GM19025 (cell line): ENCODE measurements at regions not wholly inside any gene's neighbourhood (a gene's known extent, or its start where the extent isn't known, plus 50 kb on each side); places are given as distances from the start of the nearest gene placed in this dataset.
"Not testable (repeated sequence)": the region's sequence is repeated elsewhere in the genome, so short reads cannot be mapped to it uniquely, and the experiment has no call there.

Source experiments
- ATAC-seq: cut with Tn5 transposase; IDR thresholded peaks from one replicate; pipeline ENCODE4 v1.9.1; 2021; ENCODE audit warnings: mild to moderate bottlenecking, low read depth, moderate library complexity; ENCODE audit not compliant: unreplicated experiment

DNA sequence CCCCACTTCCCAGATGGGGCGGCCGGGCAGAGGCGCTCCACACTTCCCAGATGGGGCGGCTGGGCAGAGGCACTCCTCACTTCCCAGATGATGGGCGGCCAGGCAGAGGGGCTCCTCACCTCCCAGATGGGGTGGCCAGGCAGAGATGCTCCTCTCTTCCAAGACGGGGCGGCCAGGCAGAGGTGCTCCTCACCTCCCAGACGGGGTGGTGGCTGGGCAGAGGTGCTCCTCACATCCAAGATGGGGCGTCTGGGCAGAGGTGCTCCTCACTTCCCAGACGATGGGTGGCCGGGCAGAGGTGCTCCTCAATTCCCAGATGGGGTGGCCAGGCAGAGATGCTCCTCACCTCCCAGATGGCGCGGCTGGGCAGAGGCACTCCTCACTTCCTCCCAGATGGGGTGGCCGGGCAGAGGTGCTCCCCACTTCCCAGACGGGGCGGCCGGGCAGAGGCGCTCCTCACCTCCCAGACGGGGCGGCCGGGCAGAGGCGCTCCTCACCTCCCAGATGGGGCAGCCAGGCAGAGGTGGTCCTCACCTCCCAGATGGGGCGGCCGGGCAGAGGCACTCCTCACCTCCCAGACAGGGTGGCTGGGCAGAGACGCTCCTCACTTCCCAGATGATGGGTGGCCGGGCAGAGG lies 275.2 kb downstream of the LIPI start:
- not testable (repeated sequence) for ATAC-seq

DNA sequence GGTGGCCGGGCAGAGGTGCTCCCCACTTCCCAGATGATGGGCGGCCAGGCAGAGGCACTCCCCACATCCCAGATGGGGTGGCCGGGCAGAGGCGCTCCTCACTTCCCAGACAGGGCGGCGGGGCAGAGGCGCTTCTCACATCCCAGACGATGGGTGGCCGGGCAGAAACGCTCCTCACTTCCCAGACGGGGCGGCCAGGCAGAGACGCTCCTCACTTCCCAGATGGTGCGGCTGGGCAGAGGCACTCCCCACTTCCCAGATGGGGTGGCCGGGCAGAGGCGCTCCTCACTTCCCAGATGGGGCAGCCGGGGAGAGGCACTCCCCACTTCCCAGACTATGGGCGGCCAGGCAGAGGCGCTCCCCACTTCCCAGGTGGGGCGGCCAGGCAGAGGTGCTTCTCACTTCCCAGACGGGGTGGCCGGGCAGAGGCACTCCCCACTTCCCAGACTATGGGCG lies 275.8 kb downstream of the LIPI start:
- ATAC-seq: not testable (repeated sequence)

DNA sequence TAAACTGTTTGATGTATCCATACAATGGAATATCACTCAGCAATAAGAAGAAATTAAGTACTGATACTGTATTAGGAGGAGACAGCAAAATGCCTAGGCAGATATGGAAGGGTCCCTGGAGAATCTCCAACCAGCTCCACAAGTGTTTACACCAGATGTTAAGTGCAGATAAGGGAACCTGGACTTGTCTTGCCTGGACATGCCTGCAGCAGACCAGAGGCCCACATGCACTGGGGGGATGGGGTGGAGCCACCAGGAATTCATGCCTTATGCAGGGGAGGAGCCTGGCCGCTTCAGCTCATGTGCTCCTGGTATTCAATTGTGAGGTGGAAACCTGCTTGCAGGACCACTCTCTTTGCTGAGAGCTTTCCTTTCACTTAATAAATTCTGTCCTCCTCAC lies 287.6 kb downstream of the LIPI start:
- ATAC-seq: not testable (repeated sequence)

DNA sequence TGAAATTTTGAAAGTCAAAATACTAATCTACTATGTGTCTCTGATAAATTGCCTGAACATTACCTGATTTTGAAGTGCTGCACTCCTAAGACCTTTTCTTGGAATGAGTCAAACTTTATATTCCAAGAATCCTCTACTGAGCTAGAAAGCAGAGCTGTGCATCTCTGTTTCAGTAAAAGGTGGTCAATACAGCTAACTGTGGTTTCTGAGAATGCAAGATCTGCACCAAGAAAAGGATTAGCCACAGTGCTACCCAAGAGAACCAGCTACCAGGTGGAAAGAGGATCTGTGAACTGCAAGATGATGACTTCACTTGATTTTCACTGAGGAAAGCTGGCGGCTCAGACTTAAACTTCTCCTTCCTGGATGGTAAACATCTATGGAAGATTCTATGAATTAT lies 289.3 kb downstream of the LIPI start:
- not testable (repeated sequence) for ATAC-seq

DNA sequence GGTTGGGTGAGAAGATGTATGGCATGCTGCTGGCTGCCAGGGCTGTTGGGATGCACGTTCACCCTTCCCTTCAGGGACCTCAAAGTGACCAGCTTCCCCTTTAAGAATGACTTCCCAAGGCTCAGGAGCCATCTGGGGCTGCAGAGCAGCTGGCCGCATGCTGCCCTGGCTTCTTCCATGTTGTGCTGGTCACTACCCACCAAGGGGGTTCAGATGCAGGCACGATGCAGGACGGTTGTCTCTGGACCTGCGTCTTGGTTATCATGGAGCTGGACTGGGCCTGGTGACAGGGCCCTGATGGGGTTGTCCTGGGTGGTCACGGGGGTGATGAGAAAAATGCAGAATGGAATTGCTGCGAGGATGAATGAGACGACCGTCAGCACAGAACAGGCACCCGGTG lies 297.8 kb downstream of the POTED start:
- ATAC-seq: not testable (repeated sequence)

DNA sequence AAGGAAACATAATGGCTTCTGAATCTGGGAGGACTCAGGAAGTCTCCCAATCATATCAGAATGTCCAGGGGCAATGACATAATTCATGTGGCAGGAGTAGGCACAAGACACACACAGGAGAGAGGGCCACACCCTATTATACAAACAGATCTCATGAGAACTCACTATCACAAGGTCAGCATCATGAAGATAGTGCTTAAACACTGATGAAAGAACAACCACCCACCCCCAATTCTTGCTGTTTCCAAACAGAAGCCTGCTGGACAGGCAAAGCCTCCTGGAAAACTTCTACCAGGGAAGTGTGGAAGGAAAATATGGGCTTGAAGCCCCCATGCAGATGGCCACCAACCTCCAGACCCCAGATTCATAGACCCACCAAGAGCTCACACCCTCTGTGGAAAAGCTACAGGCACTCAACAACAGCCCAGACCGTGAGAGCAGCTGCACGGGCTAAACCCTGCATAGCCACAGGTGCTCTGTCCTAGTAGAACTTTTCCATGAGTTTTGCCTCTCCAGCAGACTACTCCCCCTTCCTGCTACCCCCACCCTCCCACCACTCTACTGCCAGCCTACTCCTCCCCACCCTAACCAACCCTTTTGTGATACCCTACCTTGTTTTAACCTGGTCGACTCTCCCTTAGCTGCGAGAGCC lies 287.1 kb downstream of the POTED start:
- ATAC-seq: not testable (repeated sequence)

DNA sequence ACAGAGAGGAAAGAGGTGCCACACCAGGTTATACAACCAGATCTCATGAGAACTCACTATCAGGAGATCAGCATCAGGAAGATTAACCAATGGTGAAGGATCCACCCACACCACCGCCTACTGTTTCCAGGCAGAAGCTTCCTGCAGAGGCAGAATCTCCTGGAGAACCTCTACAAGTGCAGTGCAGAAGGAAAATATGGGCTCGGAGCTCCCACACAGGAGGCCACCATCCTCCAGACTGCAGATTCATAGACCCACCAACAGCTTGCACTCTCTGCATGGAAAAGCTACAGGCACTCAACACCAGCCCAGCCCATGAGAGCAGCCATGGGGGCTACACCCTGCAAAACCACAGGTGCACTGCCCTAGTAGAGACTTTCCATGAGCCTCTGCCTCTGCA lies 284.0 kb downstream of the POTED start:
- not testable (repeated sequence) for ATAC-seq

DNA sequence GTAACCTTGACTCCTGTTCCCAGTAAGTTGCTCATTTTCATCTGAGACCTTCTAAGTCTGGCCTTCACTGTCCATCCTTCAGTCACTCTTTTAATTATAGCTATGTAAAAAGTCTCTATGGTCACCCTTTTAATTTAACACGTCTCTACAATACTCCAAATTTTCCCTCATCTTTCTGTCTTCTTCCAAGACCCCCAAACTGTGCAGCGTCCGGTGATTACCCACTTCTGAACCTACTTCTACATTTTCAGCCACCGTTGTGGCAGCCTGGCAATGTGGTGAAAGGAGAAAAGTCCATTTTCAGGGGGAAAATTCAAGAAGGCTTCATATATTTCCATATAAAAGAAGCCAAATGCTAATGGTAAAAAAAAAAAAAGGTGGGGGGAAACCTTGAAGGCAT lies 283.4 kb downstream of the POTED start:
- ATAC-seq: not testable (repeated sequence)

DNA sequence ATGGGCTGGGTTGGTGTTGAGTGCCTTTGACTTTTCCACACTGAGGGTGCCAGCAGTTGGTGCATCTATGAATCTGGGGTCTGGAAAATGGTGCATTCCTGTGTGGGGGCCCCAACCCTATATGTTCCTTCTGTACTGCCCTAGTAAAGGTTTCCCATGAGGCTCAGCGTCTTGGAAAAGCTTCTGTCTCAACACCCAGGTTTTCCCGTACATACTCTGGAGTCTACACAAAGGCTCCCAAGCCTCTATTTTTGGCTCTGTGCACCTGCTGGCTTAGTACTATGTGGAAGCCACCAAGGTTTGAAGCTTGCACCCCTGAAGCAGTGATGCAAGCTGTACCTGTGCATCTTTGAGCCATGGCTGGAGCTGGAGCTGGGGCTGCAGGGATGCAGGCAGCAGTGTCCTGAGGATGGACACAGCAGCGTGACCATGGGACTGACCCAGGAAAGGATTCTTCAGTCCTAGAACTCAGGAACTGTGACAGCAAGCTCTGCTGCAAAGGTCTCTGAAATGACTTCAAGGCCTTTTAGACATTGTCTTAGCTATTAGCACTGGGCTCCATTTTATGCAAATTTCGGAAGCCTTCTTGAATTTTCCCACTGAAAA lies 282.7 kb downstream of the POTED start:
- ATAC-seq: not testable (repeated sequence)

DNA sequence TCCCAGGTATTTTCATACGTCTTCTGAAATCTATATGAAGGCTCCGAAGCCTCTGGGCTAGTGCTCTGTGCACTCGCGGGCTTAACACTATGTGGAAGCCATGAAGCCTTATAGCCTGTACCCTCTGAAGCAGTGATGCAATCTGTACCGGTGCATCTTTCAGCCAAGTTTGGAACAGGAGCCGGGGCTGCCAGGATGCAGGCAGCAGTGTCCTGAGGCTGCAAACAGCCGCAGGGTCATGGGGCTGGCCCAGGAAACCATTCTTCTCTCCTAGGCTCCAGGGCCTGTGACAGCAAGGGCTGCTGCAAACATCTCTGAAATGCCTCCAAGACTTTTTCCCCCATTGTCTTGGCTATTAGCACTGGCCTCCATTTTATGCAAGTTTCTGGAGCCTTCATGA lies 279.6 kb downstream of the POTED start:
- not testable (repeated sequence) for ATAC-seq

DNA sequence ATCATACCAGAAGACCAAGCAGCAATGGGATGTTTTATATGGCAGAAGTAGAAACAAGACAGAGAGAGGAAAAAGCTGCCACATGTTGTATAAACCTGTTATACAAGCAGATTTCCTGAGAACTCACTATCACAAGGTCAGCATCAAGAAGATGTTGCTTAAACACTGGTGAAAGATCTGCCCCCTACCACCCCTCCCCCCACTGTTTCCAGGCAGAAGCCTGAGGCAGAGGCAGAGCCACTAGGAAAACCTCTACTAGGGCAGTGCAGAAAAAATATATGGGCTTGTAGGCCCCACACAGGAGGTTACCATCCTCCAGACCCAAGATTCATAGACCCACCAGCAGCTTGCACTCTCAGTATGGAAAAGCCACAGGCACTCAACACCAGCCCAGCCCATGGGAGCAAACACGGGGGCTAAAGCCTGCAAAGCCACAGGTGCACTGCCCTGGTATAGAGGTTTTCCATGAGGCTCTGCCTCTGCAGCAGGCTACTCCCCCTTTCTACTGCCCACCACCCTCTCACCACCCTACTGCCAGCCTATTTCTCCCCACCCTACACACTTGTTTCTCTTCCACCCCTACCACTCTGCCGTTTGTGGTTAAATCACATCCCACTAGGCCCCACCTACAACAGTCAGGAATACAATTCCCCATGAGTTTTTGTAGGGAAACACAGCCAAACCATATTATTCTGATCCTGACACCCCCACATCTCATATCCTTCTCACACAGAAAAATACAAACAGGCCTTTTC lies 274.2 kb downstream of the POTED start:
- ATAC-seq: not testable (repeated sequence)

DNA sequence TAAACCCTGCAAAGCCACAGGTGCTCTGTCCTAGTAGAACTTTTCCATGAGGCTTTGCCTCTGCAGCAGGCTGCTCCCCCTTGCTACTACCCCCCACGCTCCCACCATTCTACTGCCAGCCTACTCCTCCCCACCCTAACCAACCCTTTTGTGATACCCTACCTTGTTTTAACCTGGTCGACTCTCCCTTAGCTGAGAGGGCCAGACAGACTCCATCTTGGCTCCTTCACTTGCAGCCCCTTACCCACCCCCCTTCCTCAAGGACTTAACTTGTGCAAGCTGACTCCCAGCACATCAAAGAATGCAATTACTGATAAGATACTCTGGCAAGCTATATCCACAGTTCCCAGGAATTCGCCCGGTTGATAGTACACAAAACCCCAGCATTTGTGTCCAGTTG lies 267.9 kb downstream of the POTED start:
- not testable (repeated sequence) for ATAC-seq

DNA sequence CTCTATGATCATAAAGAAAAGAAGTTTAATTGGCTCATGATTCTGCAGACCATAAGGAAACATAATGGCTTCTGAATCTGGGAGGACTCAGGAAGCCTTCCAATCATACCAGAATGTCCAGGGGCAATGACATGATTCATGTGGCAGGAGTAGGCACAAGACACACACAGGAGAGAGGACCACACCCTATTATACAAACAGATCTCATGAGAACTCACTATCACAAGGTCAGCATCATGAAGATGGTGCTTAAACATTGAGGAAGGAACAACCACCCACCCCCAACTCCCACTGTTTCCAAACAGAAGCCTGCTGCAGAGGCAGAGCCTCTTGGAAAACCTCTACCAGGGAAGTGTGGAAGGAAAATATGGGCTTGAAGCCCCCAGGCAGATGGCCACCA lies 267.4 kb downstream of the POTED start:
- not testable (repeated sequence) for ATAC-seq

DNA sequence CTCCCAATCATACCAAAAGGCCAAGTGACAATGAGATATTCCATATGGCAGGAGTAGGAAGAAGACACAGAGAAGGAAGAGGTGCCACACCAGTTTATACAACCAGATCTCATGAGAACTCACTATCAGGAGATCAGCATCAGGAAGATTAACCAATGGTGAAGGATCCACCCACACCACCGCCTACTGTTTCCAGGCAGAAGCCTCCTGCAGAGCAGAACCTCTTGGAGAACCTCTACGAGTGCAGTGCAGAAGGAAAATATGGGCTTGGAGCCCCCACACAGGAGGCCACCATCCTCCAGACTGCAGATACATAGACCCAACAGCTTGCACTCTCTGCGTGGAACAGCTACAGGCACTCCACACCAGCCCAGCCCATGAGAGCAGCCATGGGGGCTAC lies 264.4 kb downstream of the POTED start:
- ATAC-seq: not testable (repeated sequence)

DNA sequence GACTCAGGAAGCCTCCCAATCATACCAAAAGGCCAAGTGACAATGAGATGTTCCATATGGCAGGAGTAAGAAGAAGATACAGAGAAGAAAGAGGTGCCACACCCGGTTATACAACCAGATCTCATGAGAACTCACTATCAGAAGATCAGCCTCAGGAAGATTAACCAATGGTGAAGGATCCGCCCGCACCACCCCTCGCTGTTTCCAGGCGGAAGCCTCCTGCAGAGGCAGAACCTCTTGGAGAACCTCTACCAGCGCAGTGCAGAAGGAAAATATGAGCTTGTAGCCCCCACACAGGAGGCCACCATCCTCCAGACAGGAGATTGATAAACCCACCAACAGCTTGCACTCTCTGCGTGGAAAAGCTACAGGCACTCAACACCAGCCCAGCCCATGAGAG lies 245.1 kb downstream of the POTED start:
- ATAC-seq: no peak

DNA sequence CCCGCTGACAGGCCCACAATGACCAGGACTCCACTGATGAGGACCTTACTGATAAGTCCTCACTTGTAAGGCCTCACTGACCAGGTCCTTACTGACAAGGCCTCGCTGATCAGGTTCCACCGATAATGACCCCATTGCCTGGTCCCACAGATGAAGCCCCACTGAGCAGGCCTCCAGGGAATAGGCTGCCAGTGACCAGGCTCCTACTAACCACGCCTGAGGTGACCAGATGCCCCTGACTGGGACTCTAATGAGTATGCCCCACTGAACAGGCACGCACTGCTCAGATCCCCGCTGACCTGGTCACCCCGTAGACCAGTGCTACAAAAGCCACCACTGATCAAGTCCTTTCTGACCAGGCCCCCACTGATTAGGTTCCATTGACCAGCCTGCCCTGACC lies 241.2 kb downstream of the POTED start:
- not testable (repeated sequence) for ATAC-seq

DNA sequence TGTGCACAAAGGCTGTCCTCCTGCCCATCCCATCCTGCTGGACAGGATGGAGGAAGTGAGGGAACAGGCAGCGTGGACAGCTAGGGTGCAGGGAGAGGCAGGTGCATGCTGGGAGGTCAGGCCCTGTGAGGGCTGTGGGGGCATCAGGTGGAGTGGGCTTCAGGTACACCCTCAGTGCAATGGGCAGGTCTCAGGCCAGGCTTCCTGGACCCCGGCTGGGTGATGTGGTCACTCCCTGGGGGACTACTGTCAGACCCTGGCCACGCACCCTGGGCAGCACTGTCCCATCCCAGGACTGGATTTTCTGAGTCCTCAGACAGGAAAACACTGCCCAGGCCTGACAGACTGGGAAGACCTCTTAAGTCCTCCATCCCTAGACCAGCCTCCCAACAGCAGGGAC lies 239.9 kb downstream of the POTED start:
- not testable (repeated sequence) for ATAC-seq

DNA sequence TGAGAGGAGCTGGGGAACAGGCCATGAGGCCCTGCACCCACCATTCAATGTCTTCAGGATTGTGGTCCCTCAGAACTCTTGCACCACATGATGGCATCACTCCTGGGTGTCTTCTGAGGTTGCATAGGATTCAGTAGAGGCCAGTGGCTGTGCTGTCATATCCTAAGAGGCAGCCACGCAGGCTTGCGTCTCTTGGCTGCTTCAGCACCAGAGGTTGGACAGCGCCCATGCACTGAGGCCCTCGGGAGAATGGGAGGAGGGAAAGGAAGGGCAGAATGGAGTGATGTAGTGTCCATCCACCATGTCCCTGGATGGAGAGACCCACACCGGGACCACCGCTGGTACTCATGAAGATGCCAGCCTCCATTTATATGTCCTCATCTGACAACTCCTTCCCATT lies 237.1 kb downstream of the POTED start:
- ATAC-seq: not testable (repeated sequence)

DNA sequence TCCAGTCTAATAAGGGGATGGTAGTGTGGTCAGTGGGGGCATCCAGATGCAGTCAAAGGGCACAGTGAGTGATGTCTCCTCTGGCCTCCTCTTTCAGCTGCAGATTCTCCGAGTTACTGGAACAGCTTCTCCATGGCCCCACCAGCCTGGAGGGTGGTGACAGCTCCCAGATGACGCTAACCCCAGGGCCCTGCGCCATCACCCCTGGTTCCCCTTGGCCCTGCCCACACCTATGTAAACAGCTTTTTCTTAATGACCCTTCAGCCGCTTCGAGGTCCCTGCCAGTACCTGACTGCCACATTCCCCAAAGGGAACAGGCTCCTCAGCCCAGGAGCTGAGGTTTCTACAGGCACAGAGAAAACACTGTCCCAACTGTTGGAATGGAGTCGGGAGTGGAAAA lies 235.0 kb downstream of the POTED start:
- ATAC-seq: not testable (repeated sequence)

DNA sequence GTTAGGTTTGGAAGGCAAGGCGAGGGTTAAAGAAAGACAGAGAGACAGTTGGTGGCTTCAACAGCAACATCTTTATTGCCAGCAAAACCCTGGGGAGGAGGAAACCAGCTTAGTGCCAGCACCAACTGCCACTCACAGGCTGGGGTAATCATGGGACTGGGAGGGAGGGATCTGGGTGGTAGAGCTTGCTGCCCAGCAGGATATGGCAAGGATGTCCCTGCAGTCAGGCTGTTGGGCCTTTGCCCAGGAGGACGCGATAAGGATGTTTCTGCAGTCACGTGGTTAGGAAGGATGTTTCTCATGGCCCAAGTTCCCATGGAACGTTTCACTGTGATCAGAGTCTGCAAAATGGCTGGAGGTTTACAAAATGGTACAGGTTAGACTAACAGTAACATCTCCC lies 233.5 kb downstream of the POTED start:
- not testable (repeated sequence) for ATAC-seq

DNA sequence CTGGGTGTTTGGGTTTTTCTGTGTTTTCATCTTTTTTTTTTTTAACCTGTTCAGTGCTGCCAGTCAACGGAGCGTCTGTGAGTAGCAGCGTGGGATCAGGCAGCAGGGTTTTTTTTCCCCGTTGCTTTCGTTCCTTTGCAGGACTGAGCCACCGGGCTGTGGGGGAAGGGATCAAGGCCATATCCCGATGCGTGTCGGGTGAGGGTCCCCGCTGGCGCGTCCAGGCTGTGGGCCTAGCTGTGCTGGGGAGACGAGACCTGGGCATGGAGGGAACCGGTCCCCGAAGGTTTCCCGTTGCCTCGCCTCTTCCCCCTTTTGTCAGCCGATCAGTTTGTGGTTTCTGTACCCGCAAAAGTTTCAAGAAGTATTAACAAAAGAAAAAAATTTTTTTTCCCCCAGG lies 218.1 kb downstream of the POTED start:
- ATAC-seq: not testable (repeated sequence)
